ENCODE measurements at regions not wholly inside any gene's neighbourhood (a gene's known extent, or its start where the extent isn't known, plus 50 kb on each side); places are given as distances from the start of the nearest gene placed in this dataset.

DNA sequence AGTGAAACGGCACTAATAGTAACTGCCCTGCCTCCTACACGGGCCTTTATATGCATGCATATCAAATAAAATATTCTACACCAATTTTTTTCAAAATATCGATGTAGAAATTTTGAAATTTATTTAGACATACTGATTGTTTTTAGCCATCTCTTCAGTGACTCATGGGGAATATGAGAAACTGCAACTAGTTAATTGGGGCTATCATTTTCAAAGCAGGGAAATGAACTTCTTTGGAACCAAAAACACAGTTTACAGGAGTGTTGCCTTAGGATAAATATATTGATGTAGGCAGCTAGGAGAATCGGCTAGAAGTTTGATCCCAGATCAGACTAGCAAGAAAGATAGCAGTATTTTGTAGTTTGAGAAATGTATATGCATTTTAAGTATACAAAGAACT, 1010.8 kb upstream of the AGA start:
- H3K36me3 ChIP-seq (ENCODE audit: insufficient read depth, low read length) = no peaks in the 10 kb centered on the region
- H4K20me1 ChIP-seq (ENCODE audit: insufficient read depth, low read length) = no peaks in the 10 kb centered on the region
- H3K9me3 ChIP-seq (ENCODE audit: insufficient read depth, low read length, severe bottlenecking) = no peaks in the 10 kb centered on the region
- H3K79me2 ChIP-seq (ENCODE audit: insufficient read depth, low read length) = no peaks in the 10 kb centered on the region
- no peak overlapping the region for H3K27ac ChIP-seq (ENCODE audit: low read length)
- no peak overlapping the region for H3K4me2 ChIP-seq (ENCODE audit: insufficient read depth, low read length)
- H3K27me3 ChIP-seq (ENCODE audit: insufficient read depth, low read length, poor library complexity) = no peaks in the 10 kb centered on the region
- no peaks in the 10 kb centered on the region for H3K4me1 ChIP-seq (ENCODE audit: insufficient read depth, low read length)
- H3K9ac ChIP-seq (ENCODE audit: low read depth, low read length) = no peak overlapping the region
- ATAC-seq (ENCODE audit: insufficient read depth, low read depth) (no peak), DNase-seq (no peak)
- H3K4me3 ChIP-seq (ENCODE audit: low read depth in 1 of 2, low read length in 2 of 2) = no peak overlapping the region
- H2AFZ ChIP-seq (ENCODE audit: low read depth, low read length) = no peak overlapping the region
- TF ChIP-seq, protein P1, sequence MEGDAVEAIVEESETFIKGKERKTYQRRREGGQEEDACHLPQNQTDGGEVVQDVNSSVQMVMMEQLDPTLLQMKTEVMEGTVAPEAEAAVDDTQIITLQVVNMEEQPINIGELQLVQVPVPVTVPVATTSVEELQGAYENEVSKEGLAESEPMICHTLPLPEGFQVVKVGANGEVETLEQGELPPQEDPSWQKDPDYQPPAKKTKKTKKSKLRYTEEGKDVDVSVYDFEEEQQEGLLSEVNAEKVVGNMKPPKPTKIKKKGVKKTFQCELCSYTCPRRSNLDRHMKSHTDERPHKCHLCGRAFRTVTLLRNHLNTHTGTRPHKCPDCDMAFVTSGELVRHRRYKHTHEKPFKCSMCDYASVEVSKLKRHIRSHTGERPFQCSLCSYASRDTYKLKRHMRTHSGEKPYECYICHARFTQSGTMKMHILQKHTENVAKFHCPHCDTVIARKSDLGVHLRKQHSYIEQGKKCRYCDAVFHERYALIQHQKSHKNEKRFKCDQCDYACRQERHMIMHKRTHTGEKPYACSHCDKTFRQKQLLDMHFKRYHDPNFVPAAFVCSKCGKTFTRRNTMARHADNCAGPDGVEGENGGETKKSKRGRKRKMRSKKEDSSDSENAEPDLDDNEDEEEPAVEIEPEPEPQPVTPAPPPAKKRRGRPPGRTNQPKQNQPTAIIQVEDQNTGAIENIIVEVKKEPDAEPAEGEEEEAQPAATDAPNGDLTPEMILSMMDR (IDR thresholded peaks at IDR 0.05; ENCODE audit: borderline replicate concordance, extremely low read depth, low read length, poor library complexity, severe bottlenecking) = no peak
- no peak for TF ChIP-seq EZH2 (IDR thresholded peaks at IDR 0.05; ENCODE audit: borderline replicate concordance, low read depth, low read length, severe bottlenecking)

DNA sequence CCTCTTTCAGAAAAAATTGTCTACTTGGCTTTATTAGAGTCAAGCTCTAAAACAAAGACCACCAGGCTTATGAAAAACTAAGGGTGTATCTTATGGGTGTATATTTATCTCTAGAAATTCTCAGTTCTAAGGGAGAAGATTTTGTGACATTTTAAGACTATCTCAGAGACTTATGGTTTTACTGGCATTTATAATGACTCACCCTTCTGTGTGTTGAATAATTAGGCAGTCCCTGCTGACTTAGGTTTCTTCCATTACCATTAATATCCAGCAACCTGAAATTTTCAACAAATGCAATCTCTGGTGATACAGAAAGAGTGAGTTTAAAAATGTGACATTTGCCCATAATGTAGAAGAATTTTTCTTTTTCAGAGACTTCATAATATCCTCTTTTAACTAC, 1015.0 kb upstream of the AGA start:
- Histone ChIP-seq H3K9ac (ENCODE audit: low read depth, low read length) (no peak overlapping the region), H2AFZ (ENCODE audit: low read depth, low read length) (no peak overlapping the region), H4K20me1 (ENCODE audit: insufficient read depth, low read length) (no peaks in the 10 kb centered on the region), H3K4me1 (ENCODE audit: insufficient read depth, low read length) (no peaks in the 10 kb centered on the region), H3K27me3 (ENCODE audit: insufficient read depth, low read length, poor library complexity) (no peaks in the 10 kb centered on the region), H3K4me2 (ENCODE audit: insufficient read depth, low read length) (no peak overlapping the region), H3K4me3 (ENCODE audit: low read depth in 1 of 2, low read length in 2 of 2) (no peak overlapping the region), H3K79me2 (ENCODE audit: insufficient read depth, low read length) (no peaks in the 10 kb centered on the region), H3K36me3 (ENCODE audit: insufficient read depth, low read length) (no peaks in the 10 kb centered on the region), H3K27ac (ENCODE audit: low read length) (no peak overlapping the region), H3K9me3 (ENCODE audit: insufficient read depth, low read length, severe bottlenecking) (no peaks in the 10 kb centered on the region)
- ATAC-seq (ENCODE audit: insufficient read depth, low read depth) (no peak), DNase-seq (no peak)
- TF ChIP-seq, protein P1 (IDR thresholded peaks at IDR 0.05; ENCODE audit: borderline replicate concordance, extremely low read depth, low read length, poor library complexity, severe bottlenecking) = no peak
- TF ChIP-seq EZH2 (IDR thresholded peaks at IDR 0.05; ENCODE audit: borderline replicate concordance, low read depth, low read length, severe bottlenecking) = no peak

- H3K4me2 ChIP-seq (ENCODE audit: insufficient read depth, low read length) = no peak overlapping the region
- no peak overlapping the region for H2AFZ ChIP-seq (ENCODE audit: low read depth, low read length)
- H3K9me3 ChIP-seq (ENCODE audit: insufficient read depth, low read length, severe bottlenecking) = no peaks in the 10 kb centered on the region
- DNase-seq = no peak
- H3K4me3 ChIP-seq (ENCODE audit: low read depth in 1 of 2, low read length in 2 of 2) = no peak overlapping the region
- no peak for TF ChIP-seq EZH2 (IDR thresholded peaks at IDR 0.05; ENCODE audit: borderline replicate concordance, low read depth, low read length, severe bottlenecking)
- TF ChIP-seq, protein P1 (IDR thresholded peaks at IDR 0.05; ENCODE audit: borderline replicate concordance, extremely low read depth, low read length, poor library complexity, severe bottlenecking) = no peak
- no peaks in the 10 kb centered on the region for H4K20me1 ChIP-seq (ENCODE audit: insufficient read depth, low read length)
- no peaks in the 10 kb centered on the region for H3K27me3 ChIP-seq (ENCODE audit: insufficient read depth, low read length, poor library complexity)
- no peak for ATAC-seq (ENCODE audit: insufficient read depth, low read depth)
- no peaks in the 10 kb centered on the region for H3K36me3 ChIP-seq (ENCODE audit: insufficient read depth, low read length)
- no peaks in the 10 kb centered on the region for H3K4me1 ChIP-seq (ENCODE audit: insufficient read depth, low read length)
- no peak overlapping the region for H3K9ac ChIP-seq (ENCODE audit: low read depth, low read length)
- no peak overlapping the region for H3K27ac ChIP-seq (ENCODE audit: low read length)
- H3K79me2 ChIP-seq (ENCODE audit: insufficient read depth, low read length) = no peaks in the 10 kb centered on the region
These were observed 1020.5 kb upstream of the AGA start for GRCh38 chr4:178462710-178463109.

DNA sequence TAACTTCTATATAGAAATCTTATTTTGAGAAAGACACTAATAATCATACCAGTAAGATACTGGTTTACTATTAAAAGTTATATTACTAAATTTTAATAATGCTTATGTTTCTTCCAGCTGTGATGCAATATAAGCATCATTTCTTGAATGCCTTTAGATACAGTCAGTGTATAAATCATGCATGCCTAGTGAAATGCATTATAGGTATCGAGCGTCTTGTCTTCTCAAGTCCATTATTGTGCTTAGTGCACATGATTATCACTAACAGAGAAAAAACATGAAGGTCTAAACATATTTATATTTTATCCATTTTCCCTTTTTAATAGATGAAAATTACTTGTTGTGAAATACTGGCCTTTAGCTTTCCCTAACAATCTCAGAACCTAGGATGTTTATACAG, 1021.5 kb upstream of the AGA start:
- no peaks in the 10 kb centered on the region for H3K4me1 ChIP-seq (ENCODE audit: insufficient read depth, low read length)
- no peaks in the 10 kb centered on the region for H3K27me3 ChIP-seq (ENCODE audit: insufficient read depth, low read length, poor library complexity)
- no peaks in the 10 kb centered on the region for H3K79me2 ChIP-seq (ENCODE audit: insufficient read depth, low read length)
- TF ChIP-seq EZH2 (IDR thresholded peaks at IDR 0.05; ENCODE audit: borderline replicate concordance, low read depth, low read length, severe bottlenecking) = no peak
- TF ChIP-seq, protein P1 (IDR thresholded peaks at IDR 0.05; ENCODE audit: borderline replicate concordance, extremely low read depth, low read length, poor library complexity, severe bottlenecking) = no peak
- no peaks in the 10 kb centered on the region for H4K20me1 ChIP-seq (ENCODE audit: insufficient read depth, low read length)
- no peak overlapping the region for H3K9ac ChIP-seq (ENCODE audit: low read depth, low read length)
- no peak overlapping the region for H2AFZ ChIP-seq (ENCODE audit: low read depth, low read length)
- no peaks in the 10 kb centered on the region for H3K36me3 ChIP-seq (ENCODE audit: insufficient read depth, low read length)
- no peak overlapping the region for H3K4me2 ChIP-seq (ENCODE audit: insufficient read depth, low read length)
- ATAC-seq (ENCODE audit: insufficient read depth, low read depth) = no peak
- no peak for DNase-seq
- no peaks in the 10 kb centered on the region for H3K9me3 ChIP-seq (ENCODE audit: insufficient read depth, low read length, severe bottlenecking)
- no peak overlapping the region for H3K27ac ChIP-seq (ENCODE audit: low read length)
- no peak overlapping the region for H3K4me3 ChIP-seq (ENCODE audit: low read depth in 1 of 2, low read length in 2 of 2)
